ENCODE measurements at regions not wholly inside any gene's neighbourhood (a gene's known extent, or its start where the extent isn't known, plus 50 kb on each side); places are given as distances from the start of the nearest gene placed in this dataset.

DNA sequence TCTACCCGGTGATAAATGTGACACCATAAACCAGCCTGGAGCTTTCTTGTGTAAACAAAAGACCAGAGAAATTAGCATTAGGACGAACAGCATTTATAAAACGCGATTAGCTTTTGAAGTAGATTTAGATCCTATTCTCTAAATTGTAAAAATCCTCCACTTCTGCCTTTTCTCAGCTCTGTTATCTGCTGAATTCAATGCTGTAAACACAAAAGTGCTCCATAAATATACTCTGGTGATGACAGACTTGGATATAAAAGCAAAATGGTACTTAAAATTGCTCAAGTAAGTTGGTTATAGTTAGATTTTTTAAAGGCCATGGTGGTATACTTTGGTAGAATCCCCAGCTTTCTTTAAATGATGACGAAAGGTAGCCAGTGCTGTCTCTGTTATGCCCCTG, 114.6 kb upstream of the RMST start:
- no peak for DNase-seq

DNA sequence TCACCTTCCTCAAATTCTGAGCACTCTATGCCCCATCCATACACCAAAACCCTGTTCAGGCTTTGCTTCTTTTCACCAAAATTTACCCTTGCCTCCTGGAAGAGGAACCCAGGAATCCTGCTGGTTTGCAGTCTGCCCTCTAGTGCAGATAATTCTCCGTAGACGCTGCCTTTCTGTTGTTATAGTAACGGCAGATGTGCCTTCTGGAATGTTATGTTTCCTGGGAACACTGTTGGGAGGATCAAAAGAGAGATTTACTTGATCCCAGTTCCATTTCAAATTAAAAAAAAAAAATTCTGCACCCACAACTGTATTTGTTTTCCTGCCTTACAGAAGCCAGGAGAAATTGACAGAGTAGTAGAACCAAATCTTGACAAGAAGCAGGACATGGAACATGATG, 104.2 kb upstream of the RMST start:
- no peak for DNase-seq

DNA sequence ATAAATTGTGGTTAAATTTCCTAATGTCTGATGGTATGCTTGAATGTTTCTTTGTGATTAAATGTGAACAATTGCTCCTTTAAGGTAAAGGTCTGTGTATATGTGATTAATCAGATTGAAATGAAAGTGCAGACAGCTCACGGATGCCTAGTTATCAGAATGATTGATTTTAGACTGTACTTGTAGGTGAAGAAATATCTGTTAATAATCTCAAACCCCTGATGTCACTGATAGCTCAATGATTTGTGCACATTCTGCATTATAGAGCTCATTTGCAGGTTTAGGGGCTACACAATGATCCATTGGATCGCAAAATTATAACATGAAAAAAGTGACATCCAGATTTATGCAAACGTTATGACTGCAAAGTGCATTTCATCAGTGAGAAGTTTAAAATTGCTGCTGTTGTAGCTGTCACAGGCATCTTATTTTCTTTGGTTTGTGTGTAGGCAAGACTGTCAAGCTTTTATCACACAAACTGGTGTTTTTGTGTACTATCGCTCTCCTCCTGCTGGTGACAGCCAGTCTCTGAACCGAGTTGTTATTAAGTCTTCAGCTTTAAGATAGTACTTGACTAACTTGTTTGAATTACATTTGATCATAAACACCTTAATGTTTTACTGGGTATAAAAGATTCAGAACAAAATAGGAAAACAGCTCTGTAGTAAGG, 103.4 kb upstream of the RMST start:
- DNase-seq, result no peak

GRCh38 chr12:97363693-97364092, 98.9 kb upstream of the RMST start:
- DNase-seq, result no peak

DNA sequence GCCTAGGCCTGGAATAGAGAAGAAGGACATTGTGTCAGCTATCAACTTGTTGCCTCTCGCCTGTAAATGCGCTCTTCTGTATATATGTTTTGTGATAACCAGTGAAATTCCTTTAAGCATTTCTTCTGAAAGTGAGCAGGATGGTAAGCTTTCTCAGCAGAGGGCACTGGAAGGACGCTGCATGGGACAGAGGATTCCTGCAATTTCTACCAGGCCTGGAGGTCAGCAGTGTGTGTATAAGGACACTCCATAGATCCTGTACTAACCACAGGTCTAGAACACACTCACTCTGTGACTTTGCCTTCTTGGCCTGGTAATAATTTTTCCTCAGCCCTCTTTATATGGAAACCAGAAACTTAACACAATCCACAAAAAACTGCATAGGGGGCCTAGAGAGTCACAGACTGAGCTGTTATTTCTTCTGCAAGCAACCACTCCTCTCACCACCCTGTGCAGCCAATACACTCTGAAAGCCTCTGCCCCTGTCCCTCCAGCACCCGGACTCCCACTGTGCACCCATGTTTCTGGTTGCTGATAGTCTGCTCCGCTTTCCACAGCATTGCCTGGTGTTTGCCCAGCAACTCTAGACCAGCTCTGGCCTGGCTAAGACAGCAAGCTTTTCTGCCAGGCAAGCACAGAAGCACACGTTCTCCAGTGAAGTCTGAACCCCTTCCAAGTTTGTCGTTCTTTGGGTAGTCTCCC, 94.0 kb upstream of the RMST start:
- DNase-seq, result no peak

- DNase-seq, result no peak
Measured at GRCh38 chr12:97375310-97375709, 87.3 kb upstream of the RMST start.

- no peak for DNase-seq
Measured at GRCh38 chr12:97380440-97380839, 82.2 kb upstream of the RMST start.

DNA sequence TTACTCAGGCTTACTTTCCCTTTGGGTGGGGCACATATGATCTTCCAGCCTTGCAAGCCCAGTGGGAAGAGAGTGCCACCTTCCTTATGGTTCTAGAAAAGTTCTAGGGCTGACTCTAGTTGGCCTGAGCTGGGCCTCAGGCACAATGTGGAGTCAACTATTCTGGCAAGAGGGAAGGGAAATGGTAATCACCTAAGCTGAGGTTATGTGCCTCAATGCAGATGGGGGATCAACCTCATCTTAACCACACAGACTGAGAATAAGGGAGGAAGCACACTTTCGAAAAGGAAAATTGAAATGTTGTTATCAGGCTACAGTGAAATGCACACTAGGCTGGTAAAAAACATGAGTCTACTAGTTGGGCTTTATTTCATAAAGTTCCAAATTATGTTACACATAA, 77.5 kb upstream of the RMST start:
- no peak for DNase-seq

- DNase-seq, result no peak
Measured at GRCh38 chr12:97386133-97386581, 76.4 kb upstream of the RMST start.

- DNase-seq, result no peak
Measured at GRCh38 chr12:97387844-97388243, 74.8 kb upstream of the RMST start.

- DNase-seq, result no peak
Measured at GRCh38 chr12:97394657-97395056, 67.9 kb upstream of the RMST start.

- DNase-seq, result no peak
Measured at GRCh38 chr12:97397008-97397407, 65.6 kb upstream of the RMST start.

- DNase-seq, result no peak
Measured at GRCh38 chr12:97398704-97399103, 63.9 kb upstream of the RMST start.

DNA sequence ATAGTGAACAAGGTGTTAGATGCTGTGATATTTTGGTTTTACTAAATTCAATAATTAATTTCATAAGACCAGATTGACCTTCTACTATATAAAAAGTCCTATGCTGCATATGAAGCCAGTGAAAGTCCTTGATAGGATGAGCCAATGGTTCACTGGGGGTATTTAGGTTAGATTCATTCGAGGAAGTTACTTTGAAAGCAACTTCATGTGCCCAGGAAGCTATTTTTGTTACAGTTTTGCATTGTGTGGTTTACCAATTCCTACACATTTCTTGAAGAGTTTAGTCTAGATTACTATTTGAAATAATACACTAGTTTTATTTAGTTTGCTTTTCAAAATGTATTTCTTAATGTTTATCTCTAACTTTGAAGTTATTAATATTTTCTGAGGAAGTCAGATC, 58.5 kb upstream of the RMST start:
- DNase-seq, result no peak

- DNase-seq, result no peak
Measured at GRCh38 chr12:97404543-97404942, 58.1 kb upstream of the RMST start.

- no peak for DNase-seq
Measured at GRCh38 chr12:97408363-97408762, 54.2 kb upstream of the RMST start.

DNA sequence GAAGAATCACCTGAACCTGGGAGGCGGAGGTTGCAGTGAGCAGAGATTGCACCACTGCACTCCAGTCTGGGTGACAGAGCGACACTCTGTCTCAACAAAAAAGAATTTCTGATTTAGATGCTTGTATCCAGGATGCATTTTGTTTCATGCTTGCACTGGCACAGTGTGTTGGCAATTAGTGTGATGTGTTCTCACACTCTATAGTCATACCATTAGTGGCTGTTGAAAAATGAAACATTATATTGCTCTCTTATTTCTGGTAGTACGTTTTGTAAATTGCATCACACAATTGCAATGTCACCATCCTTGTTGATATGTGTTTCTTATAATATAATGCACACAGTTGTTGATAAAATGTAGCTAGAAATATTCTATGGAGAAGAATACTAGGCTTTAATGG, 51.3 kb upstream of the RMST start:
- no peak for DNase-seq

Measured in activated CD4-positive, alpha-beta T cell treated with anti-CD3 and anti-CD28 coated beads for 4 hours (primary cell).